Activated naive CD4-positive, alpha-beta T cell treated with anti-CD3 and anti-CD28 coated beads for 36 hours (primary cell): ENCODE measurements at regions not wholly inside any gene's neighbourhood (a gene's known extent, or its start where the extent isn't known, plus 50 kb on each side); places are given as distances from the start of the nearest gene placed in this dataset.

Experiments
- CTCF ChIA-PET: fragments of 350-600 bp; sonication (Branson Sonifier 250); formaldehyde crosslinking; loops from one replicate; lab custom pipeline; 2021; ENCODE audit warnings: antibody characterized with exemption; lab: Charles Lee
- DNase-seq: peaks from one replicate; pipeline ENCODE4 v3.0.0-alpha.2; 2020
- H3K27ac Mint-ChIP-seq: one replicate; pipeline ENCODE4 v1.8.0; 2021; ENCODE audit warnings: mild to moderate bottlenecking, mixed read lengths
- H3K27me3 Mint-ChIP-seq: one replicate; pipeline ENCODE4 v1.8.0; 2021; ENCODE audit warnings: low read depth, mixed read lengths
- H3K36me3 Mint-ChIP-seq: one replicate; pipeline ENCODE4 v1.8.0; 2021; ENCODE audit warnings: low read depth, mixed read lengths
- H3K4me1 Mint-ChIP-seq: one replicate; pipeline ENCODE4 v1.8.0; 2021; ENCODE audit warnings: low read depth, mixed read lengths
- H3K4me3 Mint-ChIP-seq: one replicate; pipeline ENCODE4 v1.8.0; 2021; ENCODE audit warnings: mild to moderate bottlenecking, moderate library complexity, mixed read lengths
- H3K9me3 Mint-ChIP-seq: one replicate; pipeline ENCODE4 v1.8.0; 2021; ENCODE audit warnings: mixed read lengths
- intact Hi-C: fragments of 100-400 bp; cut with micrococcal nuclease; formaldehyde crosslinking; loops from one replicate; pipeline ENCODE4 v1.15.1; 2023

GRCh38 chr14:100391173-100391572 is 68.0 kb downstream of the SLC25A47 start:
- Mint-ChIP-seq H3K27ac (no peak overlapping the region), H3K4me3 (no peak overlapping the region), H3K9me3 (no peaks in the 10 kb centered on the region), H3K27me3 (no peaks in the 10 kb centered on the region), H3K36me3 (no peaks in the 10 kb centered on the region), H3K4me1 (peaks cover 14% of the 10 kb centered on the region)
- CTCF ChIA-PET, result interaction anchor here (1.2 to 5.6 kb wide), 2 partner anchors 9 to 255 kb away, joined by 3 to 32 read pairs; no protein-coding TSS in a partner anchor
- intact Hi-C loops, result no loop called here
- no peak for DNase-seq

- Mint-ChIP-seq H3K4me3 (no peak overlapping the region), H3K27ac (no peak overlapping the region), H3K9me3 (no peaks in the 10 kb centered on the region), H3K36me3 (no peaks in the 10 kb centered on the region), H3K4me1 (peaks cover 14% of the 10 kb centered on the region), H3K27me3 (no peaks in the 10 kb centered on the region)
- CTCF ChIA-PET, result interaction anchor here (1.0 to 5.6 kb wide), 3 partner anchors 9 to 254 kb away, joined by 3 to 32 read pairs (median 3); no protein-coding TSS in a partner anchor
- DNase-seq, result no peak
- intact Hi-C loops, result no loop called here
Observed at GRCh38 chr14:100391724-100392123, 68.6 kb downstream of the SLC25A47 start.

GRCh38 chr14:100392356-100392755 is 69.2 kb downstream of the SLC25A47 start:
- CTCF ChIA-PET, result interaction anchor here (1.0 kb wide), 1 partner anchor 9 kb away, joined by 3 read pairs; no protein-coding TSS in a partner anchor
- Mint-ChIP-seq H3K4me3 (no peak overlapping the region), H3K4me1 (peaks cover 14% of the 10 kb centered on the region), H3K36me3 (no peaks in the 10 kb centered on the region), H3K9me3 (no peaks in the 10 kb centered on the region), H3K27me3 (no peaks in the 10 kb centered on the region), H3K27ac (no peak overlapping the region)
- no peak for DNase-seq
- intact Hi-C loops, result no loop called here

GRCh38 chr14:100393362-100393761 is 70.2 kb downstream of the SLC25A47 start:
- Mint-ChIP-seq H3K9me3 (no peaks in the 10 kb centered on the region), H3K27ac (no peak overlapping the region), H3K4me3 (no peak overlapping the region), H3K36me3 (no peaks in the 10 kb centered on the region), H3K27me3 (no peaks in the 10 kb centered on the region), H3K4me1 (peaks cover 7% of the 10 kb centered on the region)
- CTCF ChIA-PET, result no interaction called here
- no peak for DNase-seq
- intact Hi-C loops, result no loop called here

- Mint-ChIP-seq H3K36me3 (peaks cover under 1% of the 10 kb centered on the region), H3K4me1 (peaks cover 3% of the 10 kb centered on the region), H3K4me3 (no peak overlapping the region), H3K9me3 (no peaks in the 10 kb centered on the region), H3K27me3 (no peaks in the 10 kb centered on the region), H3K27ac (no peak overlapping the region)
- CTCF ChIA-PET, result interaction anchor here (1.1 to 2.3 kb wide), 3 partner anchors 9 to 252 kb away, joined by 3 to 11 read pairs (median 4); no protein-coding TSS in a partner anchor
- DNase-seq, result no peak
- intact Hi-C loops, result no loop called here
Observed at GRCh38 chr14:100393906-100394732, 71.0 kb downstream of the SLC25A47 start.

GRCh38 chr14:100394886-100395672 is 71.9 kb downstream of the SLC25A47 start:
- intact Hi-C loops, result no loop called here
- CTCF ChIA-PET, result interaction anchor here (1.1 to 2.3 kb wide), 3 partner anchors 10 to 251 kb away, joined by 3 to 11 read pairs (median 4); no protein-coding TSS in a partner anchor
- Mint-ChIP-seq H3K27ac (no peak overlapping the region), H3K4me3 (no peak overlapping the region), H3K36me3 (peaks cover 2% of the 10 kb centered on the region), H3K4me1 (peaks cover 3% of the 10 kb centered on the region), H3K27me3 (no peaks in the 10 kb centered on the region), H3K9me3 (no peaks in the 10 kb centered on the region)
- no peak for DNase-seq

GRCh38 chr14:100396266-100396795 is 73.2 kb downstream of the SLC25A47 start:
- peaks cover 3% of the 10 kb centered on the region for H3K4me1 Mint-ChIP-seq
- H3K27ac Mint-ChIP-seq, result no peak overlapping the region
- no peak for DNase-seq
- intact Hi-C loops, result no loop called here
- CTCF ChIA-PET, result interaction anchor here (2.3 kb wide), 1 partner anchor 12 kb away, joined by 11 read pairs; no protein-coding TSS in a partner anchor
- H3K27me3 Mint-ChIP-seq, result no peaks in the 10 kb centered on the region
- H3K4me3 Mint-ChIP-seq, result no peak overlapping the region
- no peaks in the 10 kb centered on the region for H3K9me3 Mint-ChIP-seq
- peaks cover 2% of the 10 kb centered on the region for H3K36me3 Mint-ChIP-seq

- H3K4me3 Mint-ChIP-seq, result no peak overlapping the region
- peaks cover 3% of the 10 kb centered on the region for H3K4me1 Mint-ChIP-seq
- H3K36me3 Mint-ChIP-seq, result peaks cover 4% of the 10 kb centered on the region
- intact Hi-C loops, result no loop called here
- no peaks in the 10 kb centered on the region for H3K9me3 Mint-ChIP-seq
- no peak for DNase-seq
- no peak overlapping the region for H3K27ac Mint-ChIP-seq
- CTCF ChIA-PET, result no interaction called here
- H3K27me3 Mint-ChIP-seq, result no peaks in the 10 kb centered on the region
Observed at GRCh38 chr14:100397005-100397404, 73.9 kb downstream of the SLC25A47 start.

GRCh38 chr14:100398044-100398443 is 74.9 kb downstream of the SLC25A47 start:
- no peak overlapping the region for H3K4me3 Mint-ChIP-seq
- peaks cover 3% of the 10 kb centered on the region for H3K4me1 Mint-ChIP-seq
- intact Hi-C loops, result no loop called here
- CTCF ChIA-PET, result interaction anchor here (1.0 to 1.2 kb wide), 2 partner anchors 248 to 255 kb away, joined by 3 to 5 read pairs; no protein-coding TSS in a partner anchor
- DNase-seq, result no peak
- H3K27ac Mint-ChIP-seq, result no peak overlapping the region
- no peaks in the 10 kb centered on the region for H3K9me3 Mint-ChIP-seq
- no peaks in the 10 kb centered on the region for H3K27me3 Mint-ChIP-seq
- H3K36me3 Mint-ChIP-seq, result peaks cover 4% of the 10 kb centered on the region

- peaks cover 4% of the 10 kb centered on the region for H3K36me3 Mint-ChIP-seq
- no peaks in the 10 kb centered on the region for H3K4me1 Mint-ChIP-seq
- CTCF ChIA-PET, result interaction anchor here (0.8 to 1.4 kb wide), 4 partner anchors 13 to 254 kb away, joined by 3 to 5 read pairs (median 3); no protein-coding TSS in a partner anchor
- no peaks in the 10 kb centered on the region for H3K9me3 Mint-ChIP-seq
- H3K27me3 Mint-ChIP-seq, result no peaks in the 10 kb centered on the region
- no peak overlapping the region for H3K4me3 Mint-ChIP-seq
- no peak overlapping the region for H3K27ac Mint-ChIP-seq
- DNase-seq, result no peak
- intact Hi-C loops, result no loop called here
Observed at GRCh38 chr14:100399052-100399849, 76.1 kb downstream of the SLC25A47 start.

GRCh38 chr14:100400115-100400514 is 77.0 kb downstream of the SLC25A47 start:
- intact Hi-C loops, result no loop called here
- no peaks in the 10 kb centered on the region for H3K9me3 Mint-ChIP-seq

More at GRCh38 chr14:100400115-100400514, 77.0 kb downstream of the SLC25A47 start:
- Mint-ChIP-seq H3K36me3 (peaks cover 4% of the 10 kb centered on the region), H3K4me1 (peaks cover 5% of the 10 kb centered on the region), H3K4me3 (no peak overlapping the region), H3K27me3 (no peaks in the 10 kb centered on the region), H3K27ac (no peak overlapping the region)
- CTCF ChIA-PET, result interaction anchor here (1.4 kb wide), 1 partner anchor 246 kb away, joined by 3 read pairs; no protein-coding TSS in a partner anchor
- DNase-seq, result no peak
